HG03135 (cell line): ENCODE measurements at regions not wholly inside any gene's neighbourhood (a gene's known extent, or its start where the extent isn't known, plus 50 kb on each side); places are given as distances from the start of the nearest gene placed in this dataset.
"Not testable (repeated sequence)": the region's sequence is repeated elsewhere in the genome, so short reads cannot be mapped to it uniquely, and the experiment has no call there.

Source experiments
- ATAC-seq: cut with Tn5 transposase; IDR thresholded peaks from one replicate; pipeline ENCODE4 v1.9.1; 2021; ENCODE audit warnings: mild to moderate bottlenecking, moderate library complexity; ENCODE audit not compliant: unreplicated experiment

DNA sequence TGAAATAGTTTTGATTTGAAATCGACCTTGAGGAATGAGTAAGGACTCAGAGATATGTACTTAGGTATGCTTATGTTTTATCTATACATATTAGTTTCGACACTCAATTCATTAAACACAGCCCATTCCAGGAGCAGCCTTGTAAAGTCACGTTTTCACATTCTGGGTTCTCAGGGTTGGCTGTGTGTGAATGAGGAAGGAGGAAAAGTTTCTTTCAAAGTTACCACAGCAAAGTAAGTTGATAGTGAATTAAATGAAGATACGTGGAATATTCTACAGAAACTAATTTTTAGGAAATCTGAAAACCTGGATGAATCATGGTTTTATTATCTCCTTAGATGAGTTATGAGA, 133.5 kb downstream of the C3orf38 start:
- no peak for ATAC-seq

- ATAC-seq: no peak
Observed at GRCh38 chr3:88291486-88291885, 141.7 kb downstream of the C3orf38 start.

- ATAC-seq: no peak
Observed at GRCh38 chr3:88298189-88298588, 148.4 kb downstream of the C3orf38 start.

DNA sequence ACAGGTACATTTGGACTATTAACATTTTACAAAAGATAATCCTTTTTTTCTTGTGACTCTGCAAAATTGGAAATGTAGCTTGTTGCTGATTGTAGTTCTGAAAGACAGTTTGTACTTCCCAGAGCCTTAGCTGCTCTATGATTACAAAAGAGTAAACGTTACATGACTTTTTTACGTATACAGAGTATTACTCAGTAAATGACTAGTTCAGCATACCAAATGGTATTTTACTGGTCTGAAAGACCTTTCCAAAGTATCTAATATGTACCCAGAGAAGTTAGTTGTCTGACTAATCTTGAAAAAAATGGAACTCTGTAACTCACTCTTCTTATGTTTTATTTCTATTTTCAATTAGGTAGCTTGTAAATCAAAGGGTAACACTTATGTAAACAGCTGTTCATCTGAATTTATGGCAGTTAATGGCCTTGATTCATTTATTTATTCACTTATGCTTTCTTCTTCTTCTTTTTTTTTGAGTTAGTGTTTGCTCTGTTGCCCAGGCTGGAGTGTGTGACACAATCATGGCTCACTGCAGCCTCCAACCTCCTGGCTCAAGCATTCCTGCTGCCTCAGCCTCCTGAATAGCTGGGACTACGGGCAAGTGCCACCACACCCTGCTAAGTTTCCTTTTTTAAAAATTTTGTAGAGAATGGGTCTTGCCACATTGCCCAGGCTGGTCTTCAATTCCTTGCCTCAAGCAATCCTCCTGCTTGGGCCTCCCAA, 151.7 kb downstream of the C3orf38 start:
- no peak for ATAC-seq

DNA sequence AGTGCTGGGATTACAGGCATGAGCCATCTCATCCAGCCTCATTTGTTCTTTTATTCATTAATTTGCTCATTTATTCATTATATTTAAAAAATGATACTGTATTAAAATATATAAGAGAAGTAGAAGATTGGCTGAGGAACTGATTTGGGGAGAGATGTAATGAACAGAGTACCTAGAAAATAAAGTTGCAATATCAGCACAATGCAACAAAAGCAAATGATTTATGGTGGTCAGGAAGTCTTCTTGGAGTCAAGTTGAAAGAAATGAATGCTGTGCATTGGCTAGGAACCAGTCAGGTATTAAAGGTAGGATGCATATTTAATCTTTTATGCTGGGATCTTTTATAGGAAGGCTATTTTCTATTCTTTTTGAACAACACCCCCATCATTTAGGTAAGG, 152.2 kb downstream of the C3orf38 start:
- ATAC-seq: no peak

GRCh38 chr3:88303331-88303904, 153.7 kb downstream of the C3orf38 start:
- not testable (repeated sequence) for ATAC-seq

DNA sequence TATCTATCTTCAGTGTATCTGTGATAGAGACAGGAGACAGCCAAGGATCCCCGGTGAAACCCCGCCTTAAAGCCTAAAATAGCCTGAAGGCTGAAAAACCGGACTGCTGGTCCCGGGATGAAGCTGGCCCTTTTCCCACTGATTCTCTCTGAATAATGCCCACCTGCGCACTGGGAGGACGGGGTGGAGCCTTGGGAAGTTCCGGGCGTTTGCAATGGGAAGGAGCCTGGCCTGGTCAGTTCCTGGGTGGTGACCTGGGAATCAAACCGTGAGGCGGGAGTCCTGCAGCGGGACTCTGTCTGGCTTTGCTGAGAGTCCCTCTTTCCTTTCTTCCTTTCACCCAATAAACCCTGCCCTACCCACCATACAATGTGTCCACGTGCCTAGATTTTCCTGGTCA, 157.9 kb downstream of the C3orf38 start:
- no peak for ATAC-seq

- ATAC-seq: no peak
Observed at GRCh38 chr3:88311826-88312225, 162.1 kb downstream of the C3orf38 start.

DNA sequence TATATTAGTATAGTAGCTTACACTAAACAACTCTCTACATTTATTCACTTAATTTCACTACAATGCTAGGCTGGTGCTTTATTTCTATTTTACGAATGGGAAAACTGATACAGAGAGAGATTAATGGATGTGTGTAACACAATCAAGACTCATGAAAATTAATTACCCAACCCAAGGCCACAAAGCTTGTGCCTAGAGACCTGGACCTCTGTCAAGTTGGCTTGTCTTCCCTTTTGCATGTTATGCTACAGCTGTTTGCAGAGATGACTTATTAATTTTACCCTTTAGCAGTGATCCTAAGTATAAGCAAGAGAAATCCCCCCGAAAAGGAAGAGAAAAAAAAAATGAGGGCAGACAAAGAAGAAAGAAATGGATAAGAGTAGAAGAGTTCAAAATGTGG, 162.5 kb downstream of the C3orf38 start:
- no peak for ATAC-seq

DNA sequence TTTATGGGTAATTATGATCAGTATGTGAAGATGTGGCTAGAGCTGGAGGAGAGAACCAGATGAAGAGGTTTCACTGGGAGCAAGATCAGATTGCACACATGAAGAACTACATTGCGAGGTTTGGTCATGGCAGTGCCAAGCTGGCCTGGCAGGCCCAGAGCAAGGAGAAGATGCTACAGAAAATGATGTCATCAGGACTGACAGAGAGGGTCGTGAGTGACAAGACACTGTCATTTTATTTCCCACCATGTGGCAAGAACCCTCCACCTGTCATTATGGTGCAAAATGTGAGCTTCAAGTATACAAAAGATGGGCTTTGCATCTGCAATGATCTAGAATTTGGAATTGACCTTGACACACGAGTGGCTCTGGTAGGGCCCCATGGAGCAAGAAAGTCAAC, 168.3 kb downstream of the C3orf38 start:
- no peak for ATAC-seq

DNA sequence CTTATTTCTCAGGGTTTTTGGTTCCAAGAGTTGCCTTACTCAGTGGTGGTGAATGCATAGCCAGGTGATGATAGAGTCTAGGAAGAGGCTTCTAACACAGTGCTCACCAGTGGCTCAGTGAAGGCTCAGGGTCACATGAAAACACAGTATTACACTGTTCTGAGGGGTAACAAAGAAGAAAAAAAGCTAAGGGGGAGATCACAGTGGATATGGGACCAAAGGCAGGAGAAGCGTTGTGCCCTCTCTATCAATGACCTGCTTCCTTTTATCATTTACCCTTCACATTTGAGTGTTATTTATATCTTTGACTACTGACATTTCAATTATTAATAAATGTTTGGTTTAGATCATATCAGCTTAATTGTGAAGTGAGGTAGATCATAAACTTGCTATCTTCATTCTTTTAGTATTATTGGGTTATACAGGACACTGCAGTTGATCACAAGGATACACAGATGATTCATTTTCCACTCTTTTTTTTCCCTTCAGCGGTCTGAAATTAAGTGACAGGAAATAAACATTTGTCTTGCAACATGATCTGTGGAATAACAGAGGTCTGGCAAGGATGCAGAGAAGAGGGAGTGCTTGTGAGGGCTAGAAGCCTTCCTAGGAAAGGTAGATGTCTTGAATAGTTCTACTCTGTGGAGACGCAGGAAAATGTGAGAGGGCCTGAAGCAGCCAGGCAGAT, 171.7 kb downstream of the C3orf38 start:
- no peak for ATAC-seq

GRCh38 chr3:88324788-88325187, 175.0 kb downstream of the C3orf38 start:
- no peak for ATAC-seq

- ATAC-seq: no peak
Observed at GRCh38 chr3:88334187-88334868, 184.6 kb downstream of the C3orf38 start.

- ATAC-seq: no peak
Observed at GRCh38 chr3:88336894-88337293, 187.1 kb downstream of the C3orf38 start.

GRCh38 chr3:88343264-88343663, 193.5 kb downstream of the C3orf38 start:
- no peak for ATAC-seq

DNA sequence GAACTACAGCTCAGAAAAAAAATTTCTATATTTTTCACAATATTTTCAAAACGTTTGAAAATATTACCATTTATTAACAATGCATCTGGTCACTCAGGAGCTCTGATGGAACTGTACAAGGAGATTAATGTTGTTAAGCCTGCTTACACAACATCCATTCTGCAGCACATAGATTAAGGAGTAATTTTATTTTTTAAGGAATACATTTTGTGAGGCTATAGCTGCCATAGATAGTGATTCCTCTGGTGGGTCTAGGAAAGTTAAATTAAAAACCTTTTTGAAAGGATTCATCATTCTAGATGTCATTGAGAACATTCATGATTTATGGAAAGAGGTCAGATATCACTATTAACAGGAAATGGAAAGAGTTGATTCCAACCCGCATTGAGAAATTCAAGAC, 196.9 kb downstream of the C3orf38 start:
- no peak for ATAC-seq

DNA sequence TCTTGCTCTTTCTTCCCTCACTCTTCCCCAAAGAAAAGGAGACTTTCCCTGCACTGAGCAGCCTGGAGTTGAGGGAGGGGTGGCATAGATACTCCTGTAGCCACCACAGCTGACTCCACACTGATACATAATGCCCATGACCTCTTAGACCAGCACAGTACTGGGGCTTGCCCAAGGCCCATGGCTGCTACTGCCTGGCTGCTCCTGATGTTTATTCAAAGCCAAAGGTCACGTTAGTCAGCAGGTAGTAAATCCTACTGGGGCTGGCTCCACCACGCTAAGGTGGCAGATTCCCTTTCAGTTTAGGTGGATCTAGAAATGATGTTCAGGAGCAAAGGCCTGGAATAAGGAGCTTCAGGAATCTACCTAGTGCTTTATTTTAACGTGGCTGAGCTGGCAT, 212.7 kb downstream of the C3orf38 start:
- no peak for ATAC-seq

DNA sequence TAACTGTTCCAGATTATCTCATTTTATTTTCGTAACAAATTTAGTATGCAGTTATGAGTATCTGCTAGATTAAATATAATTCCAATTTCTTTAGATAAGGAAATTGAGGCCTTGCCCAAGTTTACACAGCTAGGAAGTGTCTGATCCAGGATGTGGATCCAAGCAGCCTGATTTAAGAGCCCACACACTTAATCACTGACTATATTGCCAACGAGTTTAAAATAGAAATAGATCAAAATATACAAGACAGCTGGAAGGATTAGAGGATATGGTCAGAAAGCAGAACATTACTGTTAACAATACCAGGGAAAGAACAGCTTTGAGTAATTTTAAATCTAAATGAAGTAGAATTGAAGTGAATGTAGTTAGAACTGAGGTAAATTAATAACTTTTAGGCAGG, 215.2 kb downstream of the C3orf38 start:
- ATAC-seq: no peak

- no peak for ATAC-seq
Observed at GRCh38 chr3:88369337-88369736, 219.6 kb downstream of the C3orf38 start.

- ATAC-seq: no peak
Observed at GRCh38 chr3:88369767-88370166, 220.0 kb downstream of the C3orf38 start.

DNA sequence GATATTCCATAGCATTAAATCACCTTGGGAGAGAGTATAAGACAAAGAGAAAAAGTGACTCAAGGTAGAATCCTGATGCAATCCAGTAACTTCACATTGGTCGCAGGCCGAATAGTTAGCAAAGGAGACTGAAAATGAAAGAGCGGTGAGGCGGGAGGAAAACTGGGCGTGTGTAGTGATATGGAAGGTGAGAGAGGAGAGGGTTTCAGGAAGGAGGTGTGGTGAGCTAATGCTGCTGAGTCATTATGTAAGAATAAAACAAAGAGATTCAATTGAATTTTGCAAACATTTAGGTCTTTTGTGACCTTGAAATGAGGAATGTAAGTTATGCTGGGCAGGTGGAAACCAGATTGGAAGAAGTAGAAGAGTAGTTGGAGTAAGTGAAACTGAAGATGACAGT, 235.3 kb downstream of the C3orf38 start:
- no peak for ATAC-seq

DNA sequence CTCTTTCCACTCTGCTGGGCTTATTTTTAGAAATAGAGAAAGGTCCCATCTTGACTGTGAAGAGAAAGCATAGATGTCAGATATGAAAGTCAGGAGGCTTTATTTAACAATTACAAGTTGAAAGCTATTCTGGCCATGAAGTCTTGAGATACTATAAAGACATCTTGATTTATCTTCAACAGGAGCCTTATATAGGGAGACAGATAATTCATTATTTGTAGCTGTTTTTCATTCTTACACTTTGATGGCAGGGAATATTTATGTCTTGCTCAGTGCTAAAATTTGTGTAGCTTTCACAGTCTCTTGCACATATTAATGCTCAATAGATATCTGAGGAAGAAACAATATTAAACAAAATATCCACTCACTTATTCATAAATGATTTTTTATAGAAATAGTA, 248.8 kb downstream of the C3orf38 start:
- ATAC-seq: no peak
